ENCODE measurements at regions not wholly inside any gene's neighbourhood (a gene's known extent, or its start where the extent isn't known, plus 50 kb on each side); places are given as distances from the start of the nearest gene placed in this dataset.
"Not testable (repeated sequence)": the region's sequence is repeated elsewhere in the genome, so short reads cannot be mapped to it uniquely, and the experiment has no call there.

DNA sequence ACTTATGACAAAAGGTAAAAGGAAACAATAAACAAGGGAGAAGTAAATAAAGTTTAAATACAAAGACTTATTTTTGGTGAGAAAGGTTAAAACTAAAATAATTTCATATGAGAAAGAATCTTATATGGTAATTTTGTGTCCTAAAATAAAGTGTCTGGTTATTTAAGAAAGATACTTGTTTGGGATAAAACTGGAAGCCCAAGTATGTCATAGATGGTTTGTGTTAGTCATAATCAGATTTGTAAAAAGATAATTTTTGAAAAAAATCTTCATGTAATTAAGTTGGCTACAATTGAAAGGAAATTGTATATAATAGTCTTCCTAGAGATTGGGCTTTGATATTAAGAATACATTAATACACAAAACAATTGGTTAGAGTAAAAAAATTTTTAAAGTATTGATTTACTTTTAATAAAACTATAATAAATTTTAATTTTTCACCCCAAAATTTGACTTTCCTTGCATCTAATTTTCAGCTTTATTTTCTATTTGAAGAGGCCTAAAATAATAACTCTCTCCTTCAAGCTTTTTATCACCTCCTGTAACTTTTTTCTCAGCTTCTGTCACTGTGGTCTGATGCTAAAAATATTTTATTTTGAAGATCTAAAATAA, 315.6 kb downstream of the SLITRK5 start:
- no peak for DNase-seq

GRCh38 chr13:87998081-87998480, 326.9 kb downstream of the SLITRK5 start:
- DNase-seq = no peak

- DNase-seq = no peak
These were observed 328.1 kb downstream of the SLITRK5 start for GRCh38 chr13:87999240-87999700.

DNA sequence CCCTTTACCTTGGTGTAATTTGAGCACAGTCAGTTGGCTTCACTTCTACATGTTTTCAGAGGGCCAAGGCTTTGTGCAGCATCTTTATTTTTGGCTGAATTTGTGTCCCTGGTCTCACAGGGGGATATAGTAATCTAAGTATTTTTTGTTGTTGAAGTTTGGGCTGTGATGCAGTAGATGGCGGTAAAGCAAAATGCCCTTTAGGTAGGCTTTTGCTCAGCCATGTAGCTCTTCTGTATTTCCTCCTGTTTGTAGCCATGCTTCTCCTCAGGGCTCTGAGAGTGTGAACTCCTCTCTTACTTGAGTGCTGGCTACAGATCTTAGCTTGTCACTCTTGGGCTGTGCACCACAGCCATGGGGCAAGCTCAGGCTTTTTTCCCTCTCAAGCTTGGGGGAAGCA, 328.6 kb downstream of the SLITRK5 start:
- no peak for DNase-seq

DNA sequence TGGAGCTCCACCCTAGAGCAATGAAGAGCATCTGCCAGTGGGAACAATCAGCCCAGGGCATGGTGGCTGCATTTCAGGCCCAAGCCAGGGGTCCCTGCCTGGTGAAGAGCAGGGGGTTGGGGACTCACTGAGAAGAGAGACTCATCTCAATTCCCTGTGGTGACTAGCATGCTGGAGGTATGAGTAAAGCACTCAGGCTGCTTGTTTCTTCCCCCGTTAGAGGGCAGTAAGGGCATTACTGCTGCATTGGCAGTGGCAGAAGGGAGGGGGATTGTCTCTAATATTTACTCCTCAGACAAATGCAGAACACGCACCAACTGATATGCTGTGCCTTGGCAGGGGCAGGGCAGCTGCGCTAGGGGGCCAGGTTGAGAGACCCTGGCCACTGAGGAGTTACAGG, 329.1 kb downstream of the SLITRK5 start:
- no peak for DNase-seq

DNA sequence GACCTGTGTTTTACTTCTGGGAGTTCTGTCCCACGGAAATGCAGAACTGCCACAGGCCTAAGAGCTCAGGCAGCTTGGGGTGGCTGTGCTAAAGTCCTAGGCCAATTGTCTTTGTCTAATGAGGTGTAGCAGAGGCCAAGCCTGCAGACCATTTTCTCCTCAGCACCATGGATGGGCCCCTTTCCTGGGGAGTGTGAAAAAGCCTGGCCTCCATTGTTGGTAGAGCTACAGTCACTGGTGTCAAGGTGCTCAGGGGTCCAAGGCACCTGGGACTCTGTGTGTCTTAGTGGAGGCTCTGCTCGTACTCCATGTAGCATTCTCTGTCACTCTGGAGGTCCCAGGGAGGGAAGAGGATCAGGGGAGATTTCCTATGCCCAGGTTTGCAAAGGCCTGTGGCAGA, 329.6 kb downstream of the SLITRK5 start:
- DNase-seq = no peak

DNA sequence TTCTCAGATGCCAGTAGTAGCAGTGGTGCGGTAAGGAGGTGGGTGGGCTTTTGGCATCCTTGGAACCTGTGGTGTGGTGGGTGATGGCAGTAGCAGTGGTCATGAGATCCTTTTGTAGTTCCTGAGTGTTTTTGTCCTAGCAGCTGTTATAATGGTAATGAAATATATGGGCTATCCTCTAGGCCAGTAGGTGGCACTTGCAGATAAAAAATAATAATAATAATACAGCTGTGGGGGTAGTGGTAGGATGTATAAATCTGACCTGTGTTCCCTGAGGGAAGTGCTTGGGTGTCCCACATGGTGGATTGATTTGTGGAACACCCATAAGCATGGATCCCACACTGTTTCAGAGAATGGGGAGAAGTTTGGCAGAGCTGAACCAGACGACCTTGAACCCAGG, 334.0 kb downstream of the SLITRK5 start:
- DNase-seq = no peak

- DNase-seq = peak; percentile 8 to 27
These were observed 343.4 kb downstream of the SLITRK5 start for GRCh38 chr13:88014527-88014926.

GRCh38 chr13:88022431-88023208, 351.4 kb downstream of the SLITRK5 start:
- peak; percentile 41 to 64 for DNase-seq

GRCh38 chr13:88026241-88026640, 355.1 kb downstream of the SLITRK5 start:
- DNase-seq = no peak

DNA sequence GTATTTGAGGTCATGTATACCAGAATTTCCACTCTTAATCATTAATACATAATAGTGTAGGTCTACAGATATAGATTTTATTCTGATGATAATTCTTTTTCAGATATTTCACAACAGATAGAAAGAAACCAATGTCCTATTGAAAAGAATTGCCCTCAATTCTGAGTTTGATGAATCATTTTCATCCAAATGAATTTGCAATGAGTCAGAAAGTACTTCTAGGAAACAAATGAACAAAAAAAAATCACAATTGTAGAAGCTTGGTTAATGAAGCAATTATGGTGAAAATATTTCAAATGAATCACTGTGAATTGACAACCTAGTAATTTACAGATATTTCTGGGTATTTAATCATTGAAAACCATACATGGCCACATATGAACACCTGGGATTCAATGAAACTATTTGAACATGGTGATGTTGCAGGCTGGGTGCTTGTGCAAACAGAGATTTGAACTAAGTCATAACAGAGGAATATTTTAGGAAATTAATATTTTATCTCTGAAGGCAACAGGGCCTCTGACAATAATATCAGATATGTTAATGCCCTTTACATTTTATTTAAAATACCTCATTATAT, 360.9 kb downstream of the SLITRK5 start:
- no peak for DNase-seq

- DNase-seq = not testable (repeated sequence)
These were observed 365.0 kb downstream of the SLITRK5 start for GRCh38 chr13:88036205-88036604.

DNA sequence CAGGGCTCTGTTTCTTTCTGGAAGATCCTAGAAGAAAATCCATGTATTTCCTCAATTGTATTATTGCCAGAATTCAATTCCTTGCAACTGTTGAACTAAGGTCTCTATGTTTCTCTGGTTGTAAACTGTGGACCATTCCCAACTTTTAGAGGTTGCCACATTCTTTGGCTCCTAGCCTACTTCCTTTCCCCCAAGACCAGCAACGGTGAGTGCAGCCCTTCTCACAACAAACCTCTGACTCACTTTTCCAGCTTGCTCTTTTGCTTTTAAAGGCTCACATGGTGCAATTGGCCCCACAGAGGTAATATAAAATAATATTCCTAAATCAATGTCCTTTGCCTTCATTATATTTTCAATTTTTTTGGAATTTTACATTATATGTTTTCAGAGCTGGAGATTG, 371.3 kb downstream of the SLITRK5 start:
- DNase-seq = no peak

DNA sequence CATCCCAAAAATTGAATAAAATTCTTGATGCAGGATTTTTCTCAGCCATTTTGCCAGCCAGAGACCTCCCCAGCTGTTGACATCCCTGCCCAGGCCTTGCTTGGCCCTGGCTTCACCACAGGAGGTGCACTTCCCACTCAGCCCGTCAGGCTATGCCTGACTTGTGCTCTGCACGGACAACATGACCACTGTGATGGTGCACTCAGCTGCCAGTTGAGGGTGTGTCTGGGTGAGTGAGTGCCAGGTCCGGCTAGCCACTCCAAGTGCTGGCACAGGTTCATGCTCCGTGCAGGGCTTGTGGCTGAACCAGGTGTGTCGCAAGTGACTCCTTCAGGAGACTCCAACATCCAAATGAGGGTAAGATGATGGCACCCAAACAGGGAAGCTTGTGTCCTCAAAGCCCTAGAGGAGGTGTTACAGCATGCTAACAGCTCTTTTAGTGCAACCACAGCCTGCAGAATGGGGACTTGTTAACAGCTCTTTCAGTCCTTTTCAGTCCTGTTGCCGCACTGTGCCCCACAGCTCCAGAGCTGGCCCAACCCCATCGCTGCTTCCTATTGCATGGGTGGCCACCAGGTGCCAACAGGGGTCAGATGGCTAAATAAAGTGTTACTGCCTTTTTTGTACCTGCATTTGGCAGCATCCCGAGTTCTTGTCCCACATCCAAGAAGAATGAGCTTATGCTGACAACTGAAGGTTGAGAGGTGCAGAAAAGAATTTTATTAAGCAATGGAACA, 380.7 kb downstream of the SLITRK5 start:
- DNase-seq = no peak

DNA sequence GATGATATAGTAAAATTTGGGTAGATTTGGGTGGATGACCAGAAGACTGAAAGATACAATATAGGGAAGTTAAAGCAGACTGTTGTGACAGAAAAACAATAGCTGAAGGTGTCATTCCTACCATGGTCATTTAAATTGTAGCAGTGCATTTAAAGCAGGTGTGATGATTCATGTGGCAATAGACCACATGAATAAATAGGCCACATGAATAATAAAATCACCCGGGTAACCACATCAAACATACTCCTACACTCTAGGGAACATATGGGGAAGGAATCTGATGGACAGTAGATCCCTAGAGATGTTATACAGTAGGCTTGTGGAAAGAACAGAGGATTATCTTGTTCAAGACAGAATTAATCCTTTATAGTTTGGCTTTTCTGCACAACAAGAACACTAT, 392.6 kb downstream of the SLITRK5 start:
- no peak for DNase-seq

DNA sequence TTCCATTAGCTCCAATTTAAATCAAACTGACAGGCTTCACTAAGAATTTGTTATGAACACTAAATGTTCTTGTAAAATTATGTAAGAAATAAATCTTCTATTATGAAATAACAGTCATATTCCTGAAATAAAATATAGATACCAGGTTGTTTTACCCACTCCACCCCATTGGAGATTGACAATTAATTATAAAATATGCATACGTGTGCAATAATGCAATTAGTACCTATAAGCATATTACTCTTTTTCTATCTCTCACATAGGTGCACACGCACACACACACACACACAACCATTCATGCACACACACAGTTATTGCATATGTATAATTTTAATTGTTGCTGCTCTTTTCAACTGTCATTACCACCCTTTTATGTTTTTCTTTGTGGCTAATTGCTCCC, 395.7 kb downstream of the SLITRK5 start:
- DNase-seq = no peak

DNA sequence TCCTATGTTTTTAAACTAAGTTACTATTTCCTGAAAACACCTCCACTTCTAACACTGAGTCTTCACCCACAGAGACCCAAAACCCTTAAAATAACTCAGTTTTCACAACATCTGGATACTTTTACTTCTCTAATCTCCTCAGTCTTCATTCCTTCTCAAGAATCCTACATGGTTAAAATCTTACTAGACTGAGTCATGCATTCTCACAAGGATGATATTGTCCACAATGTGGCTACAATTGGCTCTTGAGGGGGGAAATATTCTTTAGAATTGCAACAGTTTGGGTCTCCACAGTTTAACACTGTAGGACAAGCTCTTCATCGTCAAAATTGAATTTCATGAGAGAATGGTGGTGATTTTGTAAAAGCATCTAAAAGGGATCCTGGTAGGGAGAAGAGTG, 397.1 kb downstream of the SLITRK5 start:
- no peak for DNase-seq

DNA sequence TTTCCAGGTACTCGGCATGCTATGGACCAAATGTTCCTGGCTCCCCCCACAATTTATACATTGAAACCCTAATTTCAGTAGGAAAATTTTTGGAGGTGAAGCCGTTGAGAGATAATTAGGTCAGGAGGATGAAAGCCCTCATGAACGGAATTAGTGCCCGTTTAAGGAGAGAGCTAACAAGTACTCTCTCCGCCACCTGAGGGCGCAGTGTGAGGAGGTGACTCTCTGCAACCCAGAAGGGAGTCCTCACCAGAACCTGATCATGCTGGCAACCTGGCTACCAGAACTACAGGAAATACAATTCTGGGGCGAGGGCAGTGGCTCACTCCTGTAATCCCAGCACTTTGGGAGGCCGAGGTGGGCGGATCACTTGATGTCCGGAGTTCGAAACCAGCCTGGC, 397.8 kb downstream of the SLITRK5 start:
- DNase-seq = no peak

- DNase-seq = no peak
These were observed 400.2 kb downstream of the SLITRK5 start for GRCh38 chr13:88071371-88071770.

DNA sequence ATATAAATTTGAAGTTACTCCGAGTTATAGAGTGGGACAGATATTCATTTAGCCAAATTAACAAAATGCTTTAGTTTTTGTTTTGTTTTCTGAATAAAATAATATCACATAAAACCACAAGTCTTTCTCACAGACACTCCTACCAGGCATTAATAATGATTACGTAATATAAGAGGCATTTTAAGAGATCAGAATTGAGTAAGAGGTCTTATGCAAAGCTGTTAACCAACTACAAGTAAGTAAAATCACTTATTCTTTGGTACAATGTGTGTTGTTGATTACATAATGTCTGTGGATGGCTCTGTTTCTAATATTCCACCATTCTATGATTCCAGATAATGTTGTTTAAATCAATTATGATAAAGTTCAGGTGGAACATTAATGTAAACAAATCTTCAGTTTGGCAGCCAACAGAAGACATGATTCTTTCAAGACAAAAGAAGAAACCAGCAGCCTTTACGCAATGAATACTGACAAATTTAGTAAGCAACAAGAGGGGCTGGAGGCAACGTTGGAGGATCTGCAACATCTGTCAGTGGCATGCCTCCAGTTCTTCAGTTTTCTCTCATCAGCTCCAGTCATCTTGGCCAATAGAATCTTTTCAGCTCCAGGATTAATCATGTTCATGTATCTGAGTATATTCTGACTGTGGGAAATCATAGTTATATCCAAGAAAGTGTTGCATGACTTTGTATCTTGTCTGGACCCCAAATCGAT, 403.8 kb downstream of the SLITRK5 start:
- no peak for DNase-seq

DNA sequence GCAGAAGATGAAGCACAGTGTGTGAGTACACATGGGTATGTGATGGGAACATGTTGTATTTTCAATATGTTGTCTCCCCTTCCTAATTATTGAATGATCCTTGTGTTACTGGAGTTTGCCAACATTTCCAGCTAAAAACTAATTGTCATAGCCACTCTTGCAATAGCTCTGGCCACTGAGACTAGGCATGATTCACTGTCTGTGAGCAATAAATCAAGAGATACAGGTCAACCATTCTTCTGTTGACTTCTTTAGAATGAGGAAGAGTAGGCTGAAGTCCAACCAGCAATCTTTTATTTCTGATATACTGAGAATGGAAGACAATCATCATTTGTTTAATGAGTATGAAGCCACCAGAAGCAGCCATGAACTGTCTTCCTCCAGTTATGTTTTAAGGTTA, 413.9 kb downstream of the SLITRK5 start:
- DNase-seq = no peak

DNA sequence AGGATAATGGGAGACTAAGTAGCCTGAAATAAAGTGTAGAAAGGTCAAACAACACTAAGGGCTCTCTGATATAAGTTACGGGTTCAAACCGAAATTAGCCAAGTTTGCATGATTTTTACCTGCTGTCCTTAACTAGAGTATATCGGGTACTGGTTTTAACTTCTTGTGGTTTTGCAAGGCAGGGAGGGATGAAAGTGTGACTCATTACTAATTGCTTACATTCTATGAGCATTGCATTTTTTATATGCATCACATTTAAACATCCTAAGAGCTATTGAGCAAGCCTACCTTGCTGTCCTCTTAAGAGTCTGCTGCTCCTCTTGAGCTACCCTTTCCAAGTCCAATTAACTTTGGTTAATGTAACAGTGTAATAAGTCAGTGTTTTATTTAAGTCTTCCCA, 415.4 kb downstream of the SLITRK5 start:
- DNase-seq = no peak

GRCh38 chr13:88097541-88097940, 426.4 kb downstream of the SLITRK5 start:
- DNase-seq = peak in 1 of 2 donors; percentile 24
